Endodermal cell (in vitro differentiated cells): ENCODE measurements at regions not wholly inside any gene's neighbourhood (a gene's known extent, or its start where the extent isn't known, plus 50 kb on each side); places are given as distances from the start of the nearest gene placed in this dataset.

Source experiments
- DNase-seq: peaks from one replicate; pipeline ENCODE4 v3.0.0-alpha.2; 2017
- H3K27ac ChIP-seq: 2 replicates; pipeline ENCODE4 v1.5.1; 2013; ENCODE audit warnings: mild to moderate bottlenecking, low read depth, low read length, moderate library complexity
- H3K27me3 ChIP-seq: 2 replicates; pipeline ENCODE4 v1.6.1; 2013; ENCODE audit warnings: mild to moderate bottlenecking, low read length, moderate library complexity; ENCODE audit not compliant: insufficient read depth, control insufficient read depth, poor library complexity, severe bottlenecking
- H3K36me3 ChIP-seq: 2 replicates; pipeline ENCODE4 v1.7.0; 2013; ENCODE audit warnings: mild to moderate bottlenecking, low read length, moderate library complexity; ENCODE audit not compliant: control insufficient read depth, insufficient read depth
- H3K4me1 ChIP-seq: one replicate; pipeline ENCODE4 v1.7.0; 2013; ENCODE audit warnings: low read length; ENCODE audit not compliant: control insufficient read depth, insufficient read depth
- H3K4me3 ChIP-seq: 2 replicates; pipeline ENCODE4 v1.5.1; 2013; ENCODE audit warnings: mild to moderate bottlenecking, low read length, moderate library complexity
- H3K9ac ChIP-seq: 2 replicates; pipeline ENCODE4 v1.6.1; 2013; ENCODE audit warnings: mild to moderate bottlenecking, low read length, moderate library complexity; ENCODE audit not compliant: poor library complexity, severe bottlenecking; ENCODE audit errors: extremely low read depth
- H3K9me3 ChIP-seq: 2 replicates; pipeline ENCODE4 v1.6.1; 2013; ENCODE audit warnings: mild to moderate bottlenecking, low read length, moderate library complexity; ENCODE audit not compliant: control insufficient read depth
- H3K27ac Mint-ChIP-seq: 2 replicates; pipeline ENCODE4 v1.8.0; 2020; ENCODE audit warnings: mixed read lengths
- H3K27me3 Mint-ChIP-seq: 2 replicates; pipeline ENCODE4 v1.8.0; 2021; ENCODE audit warnings: mild to moderate bottlenecking, mixed read lengths; ENCODE audit not compliant: insufficient read depth
- H3K36me3 Mint-ChIP-seq: 2 replicates; pipeline ENCODE4 v1.8.0; 2020; ENCODE audit warnings: low read depth, mixed read lengths
- H3K4me1 Mint-ChIP-seq: 2 replicates; pipeline ENCODE4 v1.8.0; 2020; ENCODE audit warnings: mixed read lengths
- H3K4me3 Mint-ChIP-seq: 2 replicates; pipeline ENCODE4 v1.8.0; 2020; ENCODE audit warnings: mild to moderate bottlenecking, moderate library complexity, mixed read lengths
- H3K9me3 Mint-ChIP-seq: 2 replicates; pipeline ENCODE4 v1.8.0; 2020; ENCODE audit warnings: mild to moderate bottlenecking, mixed read lengths
- CTCF ChIP-seq: fragments of 200-600 bp; sonication (generic); conservative IDR thresholded peaks from 2 replicates; pipeline ENCODE4 v1.5.0; 2021; ENCODE audit warnings: antibody characterized with exemption, mild to moderate bottlenecking
- WGBS, 2 experiments: methylation state at CpG; one replicate each; pipeline versions ENCODE4 v1.1.5 to v1.1.7; 2013; ENCODE audit warnings: missing lambda C conversion rate in 2 of 2, mixed read lengths in 1 of 2; ENCODE audit not compliant: insufficient coverage in 1 of 2, insufficient read length in 1 of 2; 5-methylcytosine and 5-hydroxymethylcytosine counted together

- Histone ChIP-seq H3K36me3 (no peaks in the 10 kb centered on the region), H3K4me3 (no peak overlapping the region), H3K27me3 (no peaks in the 10 kb centered on the region), H3K4me1 (no peaks in the 10 kb centered on the region), H3K9ac (no peak overlapping the region), H3K27ac (no peak overlapping the region), H3K9me3 (peaks cover 14% of the 10 kb centered on the region)
- H3K4me1 Mint-ChIP-seq = peaks cover 2% of the 10 kb centered on the region
- no peaks in the 10 kb centered on the region for H3K27me3 Mint-ChIP-seq
- 88 to 100% methylated on average over 1 of the region's 1 CpG for WGBS, 2 experiments
- no peak overlapping the region for H3K27ac Mint-ChIP-seq
- H3K9me3 Mint-ChIP-seq = no peaks in the 10 kb centered on the region
- DNase-seq = no peak
- TF ChIP-seq CTCF = no peak
- no peaks in the 10 kb centered on the region for H3K36me3 Mint-ChIP-seq
- no peak overlapping the region for H3K4me3 Mint-ChIP-seq
These were observed 113.6 kb upstream of the PCLO start for GRCh38 chr7:83276250-83276649.

- H3K4me1 ChIP-seq = no peaks in the 10 kb centered on the region
- no peak overlapping the region for H3K9ac ChIP-seq
- no peak for TF ChIP-seq CTCF
- no peak for DNase-seq
- Mint-ChIP-seq H3K4me1 (peaks cover 2% of the 10 kb centered on the region), H3K4me3 (no peak overlapping the region), H3K9me3 (no peaks in the 10 kb centered on the region), H3K36me3 (no peaks in the 10 kb centered on the region), H3K27ac (no peak overlapping the region), H3K27me3 (no peaks in the 10 kb centered on the region)
- no peak overlapping the region for H3K27ac ChIP-seq
- H3K36me3 ChIP-seq = no peaks in the 10 kb centered on the region
- no peak overlapping the region for H3K4me3 ChIP-seq
- no peaks in the 10 kb centered on the region for H3K27me3 ChIP-seq
- H3K9me3 ChIP-seq = peaks cover 14% of the 10 kb centered on the region
These were observed 111.0 kb upstream of the PCLO start for GRCh38 chr7:83273699-83274098.

GRCh38 chr7:83271212-83272099, 108.8 kb upstream of the PCLO start:
- no peak overlapping the region for H3K27ac ChIP-seq
- no peaks in the 10 kb centered on the region for H3K36me3 Mint-ChIP-seq
- peak; percentile 71 for TF ChIP-seq CTCF
- H3K27me3 Mint-ChIP-seq = no peaks in the 10 kb centered on the region
- H3K4me3 ChIP-seq = no peak overlapping the region
- H3K4me3 Mint-ChIP-seq = no peak overlapping the region
- peaks cover 8% of the 10 kb centered on the region for H3K4me1 Mint-ChIP-seq
- WGBS, 2 experiments = 85 to 86% methylated on average over 4 to 5 of the region's 5 CpGs
- no peaks in the 10 kb centered on the region for H3K9me3 Mint-ChIP-seq
- no peak overlapping the region for H3K9ac ChIP-seq
- H3K36me3 ChIP-seq = no peaks in the 10 kb centered on the region
- H3K4me1 ChIP-seq = no peaks in the 10 kb centered on the region
- peak; percentile 61 for DNase-seq
- H3K9me3 ChIP-seq = peaks cover 9% of the 10 kb centered on the region
- H3K27me3 ChIP-seq = no peaks in the 10 kb centered on the region
- H3K27ac Mint-ChIP-seq = no peak overlapping the region
